Inflammatory macrophage (primary cell): ENCODE measurements at regions not wholly inside any gene's neighbourhood (a gene's known extent, or its start where the extent isn't known, plus 50 kb on each side); places are given as distances from the start of the nearest gene placed in this dataset.
A peak's percentile ranks its signal among the peaks of the same experiment; 100 is the strongest.
"Not testable (repeated sequence)": the region's sequence is repeated elsewhere in the genome, so short reads cannot be mapped to it uniquely, and the experiment has no call there.

Experiments used
- DNase-seq, 2 donors: peaks; one replicate each; pipeline ENCODE4 v3.0.0-alpha.2; 2020 to 2022

GRCh38 chr12:115387467-115387901, 703.5 kb upstream of the TBX3 start:
- DNase-seq: no peak

DNA sequence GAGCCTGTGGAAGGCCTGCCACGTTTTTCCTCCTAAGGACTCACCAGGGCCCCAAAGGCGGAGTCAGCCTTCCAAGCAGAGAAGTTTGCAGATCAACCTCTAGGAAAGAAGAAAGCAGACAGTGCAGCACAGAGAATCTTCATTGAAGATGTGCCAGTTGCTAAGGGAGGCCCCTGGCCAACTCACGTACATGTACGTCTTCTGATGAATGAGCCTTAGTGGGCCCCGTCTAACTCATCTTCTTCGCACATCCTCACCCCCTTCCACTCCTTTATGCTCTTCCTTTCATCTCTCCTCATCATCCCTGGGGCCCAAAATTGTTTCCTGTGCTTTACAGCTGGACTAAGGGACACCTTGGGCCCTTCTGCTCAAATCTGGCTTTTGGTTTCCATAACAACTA, 703.0 kb upstream of the TBX3 start:
- no peak for DNase-seq

GRCh38 chr12:115385141-115385540, 701.2 kb upstream of the TBX3 start:
- DNase-seq: no peak

DNA sequence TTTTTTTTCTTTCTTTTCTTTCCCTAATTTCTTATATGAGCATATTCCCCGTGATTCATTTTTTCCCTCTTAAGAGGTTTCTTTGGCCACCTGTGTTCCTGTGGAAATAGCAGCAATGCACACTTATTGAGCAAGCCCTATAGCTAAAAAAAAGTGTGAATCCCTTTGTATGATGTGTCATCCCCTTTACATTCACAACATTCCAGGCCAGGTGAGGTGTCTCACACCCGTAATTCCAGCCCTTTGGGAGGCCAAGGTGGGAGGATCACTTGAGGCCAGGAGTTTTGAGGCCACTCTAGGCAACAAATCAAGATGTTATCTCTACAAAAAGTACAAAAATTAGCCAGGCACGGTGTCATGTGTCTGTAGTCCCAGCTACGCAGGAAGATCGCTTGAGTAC, 700.4 kb upstream of the TBX3 start:
- DNase-seq: no peak

- DNase-seq: no peak
Observed at GRCh38 chr12:115383668-115384067, 699.7 kb upstream of the TBX3 start.

DNA sequence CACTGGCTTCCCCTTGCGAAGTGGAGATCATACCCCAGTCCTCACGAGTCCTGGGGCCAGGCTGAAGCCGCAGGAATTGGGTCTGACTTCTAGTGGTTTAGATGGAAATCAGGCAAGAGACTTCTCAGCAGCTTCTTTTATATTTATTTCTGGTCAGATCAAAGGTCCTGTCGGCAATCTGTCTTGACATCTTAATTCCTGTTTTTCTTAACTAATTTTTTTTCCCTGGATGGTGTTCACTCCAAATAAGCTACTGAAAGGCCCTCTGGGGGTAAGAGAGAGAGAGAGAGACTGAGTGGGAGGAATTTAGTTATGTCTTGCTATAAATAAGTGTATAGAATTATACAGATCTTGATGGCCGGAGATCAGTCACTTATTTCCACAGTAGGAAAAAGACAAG, 698.7 kb upstream of the TBX3 start:
- DNase-seq: no peak

DNA sequence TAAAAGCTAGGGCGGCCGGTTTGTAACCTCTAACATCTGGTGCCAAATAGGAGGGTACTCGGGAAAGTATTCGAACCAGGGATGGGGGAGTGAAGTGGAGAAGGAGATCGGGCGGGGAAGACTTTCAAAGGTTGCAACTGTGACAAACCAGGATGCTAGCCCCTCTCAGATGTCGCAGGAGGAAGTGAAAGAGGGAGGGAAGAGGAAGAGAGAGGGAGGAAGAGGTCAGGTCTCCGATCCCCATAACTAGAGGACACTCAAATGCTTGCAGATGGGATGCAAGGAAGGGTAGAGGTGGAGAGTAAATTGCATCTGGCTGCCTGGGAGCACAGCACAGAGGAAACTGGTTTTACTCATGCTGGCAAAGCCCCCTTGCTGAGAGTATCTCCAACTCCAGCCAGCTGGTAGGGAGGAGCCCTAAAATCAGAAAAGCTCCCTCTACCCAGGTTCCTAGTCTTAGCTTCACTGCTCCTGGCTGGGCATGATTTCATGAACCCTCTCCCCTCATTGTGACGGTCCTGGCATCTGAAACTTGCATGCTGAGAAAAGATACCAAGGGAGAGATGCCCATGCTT, 696.7 kb upstream of the TBX3 start:
- DNase-seq: no peak

DNA sequence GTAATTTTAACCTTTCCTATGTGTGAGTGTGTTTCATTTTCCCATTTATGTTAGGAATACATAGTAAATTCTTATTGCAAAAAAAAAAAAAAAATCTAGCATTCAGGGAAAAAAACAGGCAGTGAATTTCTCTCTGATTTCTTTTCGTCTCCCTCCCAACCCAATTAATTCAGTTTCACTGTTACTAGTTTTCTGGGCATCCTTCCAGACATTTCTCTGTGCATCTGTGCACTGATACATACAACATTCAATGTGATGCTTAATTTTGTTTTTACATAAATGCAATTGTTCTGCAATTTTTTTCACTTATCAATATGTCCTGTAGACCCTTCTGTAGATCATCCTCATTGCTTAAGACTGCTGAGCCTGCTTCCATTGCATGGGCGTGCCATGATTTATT, 694.3 kb upstream of the TBX3 start:
- no peak for DNase-seq

DNA sequence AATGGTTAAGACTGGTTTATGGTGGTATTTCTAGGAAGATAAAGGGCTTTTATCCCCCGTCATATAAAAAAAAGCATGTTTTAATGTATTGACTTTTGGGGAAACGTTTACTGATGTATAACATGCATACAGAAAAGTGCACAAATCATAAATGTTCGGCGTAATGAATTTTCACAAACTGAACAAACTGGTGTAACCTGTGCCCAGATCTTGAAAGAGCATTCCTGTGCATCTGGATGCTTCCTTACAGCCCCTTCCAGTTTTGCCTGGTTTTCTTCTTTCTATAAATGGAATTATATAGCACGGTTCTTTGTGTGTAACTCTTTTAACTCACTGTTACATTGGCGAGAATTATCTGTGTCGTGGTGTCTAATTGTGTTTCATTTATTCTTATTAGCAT, 693.8 kb upstream of the TBX3 start:
- DNase-seq: no peak

GRCh38 chr12:115377230-115377629, 693.3 kb upstream of the TBX3 start:
- DNase-seq: no peak

DNA sequence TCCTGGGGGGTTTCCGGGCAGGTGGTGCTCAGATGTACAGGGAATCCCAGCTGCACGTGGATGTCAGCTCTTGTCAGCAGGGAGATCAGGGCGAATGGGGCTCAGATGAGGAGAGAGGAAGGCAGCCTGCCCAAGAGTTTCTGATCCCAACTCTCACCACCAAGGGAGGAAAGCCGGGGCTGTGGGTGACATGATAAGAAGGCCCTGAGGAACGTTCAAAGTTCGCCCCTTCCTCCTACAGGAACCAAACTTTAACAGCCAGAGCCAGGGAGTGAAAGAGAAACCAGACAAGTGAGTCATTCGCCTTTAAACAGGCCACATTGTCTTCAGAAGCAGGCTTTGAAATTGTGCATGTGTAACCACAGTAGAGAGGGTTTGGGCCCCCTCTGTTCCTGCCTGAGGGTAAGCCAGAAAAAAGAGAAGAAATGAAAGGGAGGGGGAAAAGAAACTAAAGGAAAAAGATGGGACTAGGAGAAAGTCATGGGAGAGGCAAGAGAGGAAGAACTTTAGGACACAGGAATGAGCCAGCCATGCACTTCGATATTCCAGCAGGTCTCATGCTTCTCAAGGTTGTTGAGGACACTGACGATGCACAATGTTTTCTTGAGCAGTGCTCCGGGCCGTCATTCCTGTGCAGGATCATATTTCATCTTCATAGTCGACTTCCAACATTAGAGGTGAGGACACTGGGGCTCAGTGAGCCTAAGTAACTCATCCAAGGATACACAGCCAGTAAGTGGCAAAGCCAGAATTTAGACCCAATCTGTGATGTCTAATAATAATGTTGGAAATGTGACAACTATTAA, 691.4 kb upstream of the TBX3 start:
- no peak for DNase-seq

DNA sequence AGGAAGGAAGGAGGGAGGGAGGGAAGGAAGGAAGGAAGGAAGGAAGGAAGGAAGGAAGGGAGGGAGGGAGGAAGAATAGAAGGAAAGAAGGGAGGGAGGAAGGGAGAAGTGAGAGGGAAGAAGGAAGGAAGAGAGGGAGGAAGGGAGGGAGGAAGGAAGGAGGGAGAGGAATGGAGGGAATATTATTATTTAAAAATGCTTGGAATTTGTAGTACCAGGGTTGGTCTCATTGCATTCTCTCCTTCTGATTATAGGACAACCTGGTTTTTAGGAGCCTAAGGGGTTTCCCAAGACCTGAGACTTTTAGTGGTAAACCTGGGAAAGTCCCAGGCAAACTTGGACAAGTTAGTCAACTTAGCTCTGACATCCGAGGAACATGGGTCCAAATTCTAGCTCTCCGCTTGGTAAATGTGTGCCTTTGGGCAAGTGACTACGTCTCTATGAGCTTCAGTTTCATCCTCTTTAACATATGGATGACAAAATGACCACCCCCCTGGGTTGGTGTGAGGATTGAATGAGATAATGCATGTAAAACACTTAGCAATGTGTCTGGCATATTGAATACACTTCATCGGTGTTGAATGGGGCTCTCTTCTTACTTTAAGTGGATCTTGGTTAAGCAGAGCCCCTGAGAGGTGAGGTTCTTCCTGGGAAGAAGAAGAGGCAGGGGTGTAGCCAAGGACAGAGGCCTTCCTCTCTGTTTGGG, 690.7 kb upstream of the TBX3 start:
- DNase-seq: no peak

GRCh38 chr12:115371711-115372110, 687.7 kb upstream of the TBX3 start:
- no peak for DNase-seq

DNA sequence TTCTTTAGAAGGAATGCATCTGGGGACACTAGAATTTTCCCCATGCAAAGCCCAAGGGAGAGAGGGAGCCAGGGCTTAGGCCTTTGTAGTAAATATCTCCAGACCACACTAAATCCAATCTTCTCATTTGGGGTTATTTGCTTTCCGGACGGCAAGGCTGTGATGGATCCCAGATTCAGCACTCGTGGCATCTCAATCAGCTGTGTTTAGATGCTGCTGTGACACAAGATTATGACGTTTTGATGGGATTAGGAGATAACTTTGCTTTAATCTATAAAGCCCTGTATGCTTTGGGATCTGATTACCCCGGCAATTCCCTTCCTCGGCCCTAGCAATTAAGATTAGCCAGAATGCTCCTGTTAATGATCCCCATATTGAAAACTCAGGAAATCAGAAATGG, 686.7 kb upstream of the TBX3 start:
- no peak for DNase-seq

GRCh38 chr12:115370207-115370606, 686.2 kb upstream of the TBX3 start:
- DNase-seq: no peak

DNA sequence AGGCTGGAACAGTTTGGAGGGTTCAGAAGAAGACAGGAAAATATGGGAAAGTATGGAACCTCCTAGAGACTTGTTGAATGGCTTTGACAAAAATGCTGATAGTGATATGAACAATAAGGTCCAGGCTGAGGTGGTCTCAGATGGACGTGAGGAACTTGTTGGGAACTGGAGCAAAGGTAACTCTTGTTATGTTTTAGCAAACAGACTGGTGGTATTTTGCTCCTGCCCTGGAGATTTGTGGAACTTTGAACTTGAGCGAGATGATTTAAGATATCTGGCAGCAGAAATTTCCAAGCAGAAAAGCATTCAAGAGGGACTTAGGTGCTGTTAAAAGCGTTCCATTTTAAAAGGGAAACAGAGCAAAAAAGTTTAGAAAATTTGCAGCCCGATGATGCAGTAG, 682.3 kb upstream of the TBX3 start:
- not testable (repeated sequence) for DNase-seq

DNA sequence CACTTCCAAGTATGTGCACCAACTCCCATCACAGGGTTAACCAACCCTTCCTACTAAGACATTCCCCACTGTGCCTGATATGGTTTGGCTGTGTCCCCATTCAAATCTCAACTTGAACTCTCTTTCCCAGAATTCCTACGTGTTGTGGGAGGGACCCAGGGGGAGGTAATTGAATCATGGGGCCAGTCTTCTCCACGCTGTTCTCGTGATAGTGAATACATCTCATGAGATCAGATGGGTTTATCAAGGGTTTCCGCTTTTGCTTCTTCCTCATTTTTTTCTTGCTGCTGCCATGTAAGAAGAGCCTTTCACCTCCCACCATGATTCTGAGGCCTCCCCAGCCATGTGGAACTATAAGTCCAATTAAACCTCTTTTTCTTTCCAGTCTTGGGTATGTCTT, 681.8 kb upstream of the TBX3 start:
- not testable (repeated sequence) for DNase-seq

- no peak for DNase-seq
Observed at GRCh38 chr12:115364921-115365320, 680.9 kb upstream of the TBX3 start.

DNA sequence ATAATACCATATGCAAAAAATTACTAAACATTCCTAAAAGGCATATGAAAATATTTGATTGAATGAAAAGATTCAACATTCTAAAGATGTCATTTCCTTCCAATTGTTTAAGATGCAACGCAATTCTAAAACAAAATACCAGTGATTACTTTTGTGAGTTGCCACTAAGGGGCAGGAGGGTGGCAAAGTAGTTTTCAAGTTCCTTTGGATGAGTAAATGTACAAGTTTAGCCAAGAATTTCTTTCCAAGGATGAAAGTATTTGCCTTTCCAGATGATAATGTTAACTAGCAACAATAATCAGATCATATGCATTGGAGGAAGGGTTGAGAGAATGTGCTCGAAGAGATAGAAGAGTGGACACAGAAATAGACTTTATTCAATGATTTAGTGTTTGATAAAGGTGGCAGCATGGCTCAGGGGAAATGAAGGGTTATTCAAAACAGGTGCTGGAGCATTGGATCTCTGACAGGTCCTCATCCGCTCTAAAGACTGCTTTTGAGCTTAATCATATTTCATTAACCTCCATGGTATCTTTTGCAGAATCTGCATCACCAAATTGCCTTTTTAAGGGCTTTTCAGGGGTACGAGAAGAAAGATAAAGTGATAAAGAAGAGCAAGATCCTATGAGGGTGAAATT, 678.5 kb upstream of the TBX3 start:
- no peak for DNase-seq

- DNase-seq: no peak
Observed at GRCh38 chr12:115357681-115358080, 673.7 kb upstream of the TBX3 start.

- DNase-seq: no peak
Observed at GRCh38 chr12:115355301-115355700, 671.3 kb upstream of the TBX3 start.

DNA sequence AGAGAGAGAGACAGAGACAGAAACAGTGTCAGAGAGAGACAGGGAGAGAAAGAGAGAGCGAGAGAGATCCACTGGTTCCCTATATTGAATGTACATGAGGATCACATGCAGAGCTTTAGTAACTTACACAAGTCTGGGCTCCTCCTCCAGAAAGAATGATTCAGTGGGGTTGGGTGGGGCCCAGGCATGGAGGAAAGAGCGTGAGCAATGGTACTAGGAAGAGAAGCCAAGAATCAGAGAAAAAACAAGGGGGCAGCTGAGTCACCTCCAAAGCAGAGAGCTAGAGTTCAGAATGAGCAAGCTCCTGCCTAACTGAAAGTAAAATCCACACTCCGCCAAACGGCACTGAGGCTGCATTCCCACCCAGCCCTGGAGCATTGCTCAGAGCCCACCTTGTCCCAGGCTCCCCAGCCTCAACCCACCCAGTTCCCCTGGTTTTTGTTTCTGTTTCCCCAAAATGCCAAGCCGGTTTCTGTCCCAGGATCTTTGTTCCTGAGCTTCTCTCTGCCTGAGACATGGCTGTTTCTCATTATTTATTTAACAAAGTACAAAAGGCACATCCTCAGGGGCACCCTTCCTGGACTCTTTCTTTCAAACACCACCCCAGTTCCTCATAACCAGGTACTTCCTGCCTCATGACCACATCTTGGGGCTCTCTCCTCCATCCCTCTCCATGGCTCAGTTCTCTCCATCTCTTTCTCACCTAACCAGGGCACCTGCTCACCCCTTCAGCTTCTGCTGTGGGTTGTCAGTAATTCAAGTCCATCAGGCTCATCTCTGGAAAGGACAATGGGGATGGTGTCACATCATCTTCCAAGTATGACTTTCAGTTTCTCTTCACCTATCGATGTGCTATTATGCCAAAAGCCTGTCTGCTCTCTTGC, 670.3 kb upstream of the TBX3 start:
- peak; percentile 3 to 29 for DNase-seq
